ENCODE measurements at regions not wholly inside any gene's neighbourhood (a gene's known extent, or its start where the extent isn't known, plus 50 kb on each side); places are given as distances from the start of the nearest gene placed in this dataset.
"Not testable (repeated sequence)": the region's sequence is repeated elsewhere in the genome, so short reads cannot be mapped to it uniquely, and the experiment has no call there.

DNA sequence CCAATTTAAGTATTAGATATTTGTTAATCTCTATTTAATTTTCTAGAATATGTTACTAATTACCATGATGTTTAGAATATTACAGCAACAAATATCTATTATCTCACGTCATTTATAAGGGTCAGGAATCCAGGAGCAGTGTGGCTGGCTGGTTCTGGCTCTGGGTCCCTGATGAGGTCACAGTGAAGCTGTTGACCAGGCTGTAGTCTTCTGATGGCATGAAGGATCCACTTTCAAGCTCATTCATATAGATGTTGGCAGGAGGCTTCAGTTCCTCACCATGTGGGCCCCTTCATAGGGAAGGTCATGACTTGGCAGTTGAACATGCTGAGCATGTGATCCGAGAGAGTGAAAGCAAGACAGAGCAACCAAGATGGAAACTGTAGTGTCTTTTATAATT, 375.6 kb downstream of the ATP23 start:
- no peak for DNase-seq

- no peak for DNase-seq
Measured at GRCh38 chr12:58321414-58321813, 380.0 kb downstream of the ATP23 start.

DNA sequence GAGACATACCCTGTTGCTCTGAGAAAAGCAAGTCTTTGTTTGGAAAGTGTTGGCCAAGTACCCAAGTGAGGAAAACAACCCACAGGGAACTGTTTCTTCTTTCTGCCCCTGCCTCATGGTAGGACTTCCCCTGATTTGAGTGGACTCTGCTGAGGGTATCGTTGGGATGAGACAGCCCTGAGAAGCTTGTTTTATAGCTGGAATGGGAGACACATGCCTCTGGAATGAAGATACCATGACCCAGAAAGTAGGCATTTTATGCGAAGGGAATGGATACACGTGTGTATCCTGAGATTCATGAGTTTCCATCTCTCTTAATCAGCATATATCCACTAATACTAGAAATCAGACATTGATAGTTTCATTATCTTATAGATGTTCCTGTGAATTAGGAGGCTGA, 382.3 kb downstream of the ATP23 start:
- DNase-seq, result no peak

GRCh38 chr12:58325561-58325960, 384.2 kb downstream of the ATP23 start:
- DNase-seq, result no peak

DNA sequence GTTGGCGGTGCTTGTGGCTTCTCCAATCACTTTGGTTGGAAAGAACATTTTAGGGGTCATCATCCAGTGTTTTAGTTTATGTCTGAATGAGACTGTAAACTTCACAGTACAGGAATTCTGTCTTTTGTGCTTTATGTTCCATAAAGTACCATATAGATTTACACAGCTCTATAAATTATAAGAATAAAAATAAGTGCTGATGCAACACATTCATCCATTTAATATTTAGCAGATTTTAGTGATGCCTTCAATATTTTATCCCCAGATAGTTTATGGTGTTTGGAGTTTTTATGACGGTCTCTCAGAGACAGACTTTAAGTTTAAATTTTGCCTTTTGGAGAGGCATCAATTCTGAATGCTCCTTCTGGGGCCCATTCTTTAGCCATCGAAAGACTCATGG, 385.2 kb downstream of the ATP23 start:
- DNase-seq, result no peak

- not testable (repeated sequence) for DNase-seq
Measured at GRCh38 chr12:58336581-58337242, 395.3 kb downstream of the ATP23 start.

DNA sequence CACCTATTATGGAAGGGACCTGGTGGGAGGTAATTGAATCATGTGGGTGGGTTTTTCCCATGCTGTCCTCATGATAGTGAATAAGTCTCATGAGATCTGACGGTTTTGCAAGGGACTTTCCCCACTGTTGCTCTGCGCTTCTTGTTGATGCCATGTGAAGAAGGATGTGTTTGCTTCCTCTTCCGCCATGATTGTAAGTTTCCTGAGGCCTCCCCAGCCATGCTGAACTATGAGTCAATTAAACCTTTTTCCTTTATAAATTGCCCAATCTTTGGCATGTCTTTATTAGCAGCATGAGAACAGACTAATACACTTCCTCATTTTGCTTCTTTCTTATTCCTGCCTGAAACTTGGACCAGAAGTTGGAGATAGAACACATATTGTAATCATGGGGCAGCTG, 396.2 kb downstream of the ATP23 start:
- not testable (repeated sequence) for DNase-seq

DNA sequence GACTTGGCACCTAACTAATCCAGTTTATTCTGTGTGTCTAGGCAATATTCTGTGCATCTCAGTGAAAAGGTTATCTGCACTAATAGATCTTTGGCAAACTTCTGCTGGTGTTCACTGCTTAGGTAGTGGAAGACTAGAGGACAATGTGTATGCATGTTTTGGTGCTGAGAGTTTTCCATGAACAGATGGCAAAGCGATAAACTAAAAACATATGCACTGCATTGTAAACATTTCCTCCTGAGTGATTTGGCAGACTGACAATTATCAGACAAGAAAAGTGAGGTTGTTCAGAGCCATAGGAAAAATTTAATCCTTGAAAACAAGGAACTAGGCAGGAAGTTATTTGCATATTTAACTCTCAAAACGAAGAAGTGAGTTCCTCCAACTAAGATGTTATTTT, 400.4 kb downstream of the ATP23 start:
- DNase-seq, result no peak

DNA sequence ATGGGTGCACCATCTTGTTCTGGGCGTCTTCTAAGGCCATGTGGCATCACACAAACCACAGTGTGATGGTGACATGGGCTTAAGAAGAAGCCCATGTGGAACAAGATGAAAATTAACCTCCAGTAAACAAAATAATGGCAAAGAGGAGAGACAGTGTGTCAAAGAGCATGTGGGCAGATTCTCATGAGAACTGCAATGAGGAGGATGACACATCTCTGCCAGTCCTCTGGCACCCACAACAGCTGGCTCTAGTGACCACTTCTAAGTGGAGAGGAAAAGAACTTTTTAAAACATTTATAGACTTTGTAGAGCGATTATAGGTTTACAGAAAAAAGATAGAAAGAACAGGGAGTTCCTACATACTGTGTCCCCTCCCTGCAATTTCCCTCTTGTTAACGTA, 401.4 kb downstream of the ATP23 start:
- no peak for DNase-seq

- DNase-seq, result peak; percentile 15
Measured at GRCh38 chr12:58346032-58346632, 404.8 kb downstream of the ATP23 start.

- no peak for DNase-seq
Measured at GRCh38 chr12:58347188-58347587, 405.8 kb downstream of the ATP23 start.

DNA sequence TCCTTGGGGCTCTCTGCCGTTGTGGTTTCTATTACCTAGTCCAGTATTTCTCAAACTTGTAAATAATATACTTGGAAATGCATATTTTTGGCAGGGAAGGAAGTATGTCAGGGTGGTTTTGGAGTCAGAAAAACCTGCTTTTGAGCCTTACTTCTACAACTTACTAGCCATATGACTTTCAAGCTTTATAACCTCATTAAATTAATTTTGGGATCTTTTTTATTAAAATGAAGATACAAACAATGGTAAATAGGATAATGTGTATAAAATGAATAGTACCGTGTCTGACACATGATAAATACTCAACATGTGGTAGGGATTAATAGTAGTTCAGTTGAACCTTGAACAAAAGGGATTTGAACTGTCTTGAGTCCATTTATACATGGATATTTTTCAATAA, 406.3 kb downstream of the ATP23 start:
- no peak for DNase-seq

DNA sequence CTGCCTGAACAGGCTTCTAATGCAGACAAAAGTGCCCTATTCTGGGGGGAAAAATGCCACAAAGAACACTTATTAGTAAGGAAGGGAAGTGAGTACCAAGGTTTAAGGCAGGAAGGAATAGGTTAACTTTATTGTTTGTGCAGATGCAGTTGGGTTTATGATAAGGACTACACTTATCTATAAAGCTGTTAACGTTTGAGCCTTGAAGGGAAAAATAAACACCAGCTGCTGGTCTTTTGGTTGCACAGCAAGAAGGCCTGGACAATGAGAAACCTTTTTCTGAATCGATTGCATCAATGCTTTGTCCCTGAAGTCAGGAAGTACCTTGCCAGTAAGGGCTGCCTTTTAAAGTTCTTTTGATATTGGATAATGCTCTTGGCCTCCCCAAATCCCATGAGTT, 407.8 kb downstream of the ATP23 start:
- no peak for DNase-seq

DNA sequence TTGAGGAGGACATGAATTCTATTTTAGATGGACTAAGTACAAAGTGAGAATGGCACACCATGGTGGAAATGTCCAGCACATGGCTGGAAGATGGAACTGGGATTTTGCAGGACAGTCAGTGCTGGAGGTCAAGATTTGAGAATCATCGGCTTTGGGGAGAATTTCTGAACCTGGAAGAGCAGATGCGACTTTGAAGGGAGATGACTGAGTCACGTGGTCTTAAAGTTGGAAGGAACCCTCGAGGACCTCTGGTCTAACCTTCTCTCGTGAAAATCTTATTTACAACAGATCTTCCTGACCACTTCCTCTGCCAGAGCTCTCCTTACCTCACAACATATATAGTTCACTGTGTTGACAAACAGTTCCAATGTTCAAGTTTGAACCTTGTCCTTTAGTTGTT, 415.4 kb downstream of the ATP23 start:
- no peak for DNase-seq

DNA sequence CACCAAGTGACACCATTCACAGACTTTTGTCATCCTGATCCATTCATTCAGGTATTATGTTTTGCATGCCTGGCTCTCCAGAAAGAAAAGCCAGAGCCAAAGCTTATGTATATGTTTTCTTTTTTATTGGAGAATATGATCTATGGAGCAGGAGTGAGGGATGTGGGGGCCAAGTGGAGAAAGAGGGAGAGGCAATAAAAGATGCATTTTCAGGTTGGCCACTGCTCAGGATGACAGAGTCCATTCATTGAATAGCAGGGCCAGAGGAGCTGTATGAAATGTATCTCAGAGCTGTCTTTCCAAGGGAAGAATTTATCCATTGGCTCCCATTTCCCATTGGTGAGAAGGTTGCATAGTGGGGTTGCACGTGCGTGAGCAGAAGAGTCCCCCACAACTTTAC, 416.1 kb downstream of the ATP23 start:
- no peak for DNase-seq

DNA sequence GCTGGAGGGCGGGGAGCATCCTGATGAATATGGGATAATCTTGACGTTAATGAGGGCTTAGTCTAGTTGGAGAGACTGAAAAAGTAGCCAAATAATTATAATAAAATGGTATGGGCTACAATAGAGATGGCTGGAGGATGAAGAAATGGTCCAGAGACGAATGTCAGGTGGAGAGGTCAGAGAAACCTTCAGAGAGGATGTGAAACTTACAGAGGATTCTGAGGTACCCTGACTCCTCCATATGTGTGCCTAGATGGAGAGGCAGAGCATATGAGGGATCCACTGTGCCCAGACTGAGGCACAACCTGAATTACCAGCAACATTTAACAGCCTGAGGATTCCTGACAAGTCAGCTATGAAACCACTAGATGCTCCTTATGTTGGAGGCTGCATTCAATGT, 417.0 kb downstream of the ATP23 start:
- no peak for DNase-seq

DNA sequence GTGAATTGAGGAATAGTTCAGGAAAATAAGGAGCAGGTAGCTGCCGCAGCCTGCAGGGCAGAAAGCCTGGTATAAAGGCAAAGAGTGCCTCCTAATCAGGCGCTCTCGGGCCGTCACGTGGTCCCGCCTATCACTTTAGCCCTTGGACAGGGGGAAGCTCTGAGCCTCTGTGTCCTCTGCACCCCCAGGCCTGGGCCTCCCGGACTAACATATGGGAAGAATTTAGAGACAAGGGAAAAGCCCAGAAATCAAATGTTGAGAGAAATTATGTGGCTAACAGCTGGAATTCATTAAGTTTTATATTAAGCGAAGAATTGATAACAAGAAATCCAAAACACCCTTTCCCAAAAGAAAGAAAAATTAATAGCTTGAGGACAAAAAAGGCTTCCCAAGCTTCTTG, 417.7 kb downstream of the ATP23 start:
- no peak for DNase-seq

DNA sequence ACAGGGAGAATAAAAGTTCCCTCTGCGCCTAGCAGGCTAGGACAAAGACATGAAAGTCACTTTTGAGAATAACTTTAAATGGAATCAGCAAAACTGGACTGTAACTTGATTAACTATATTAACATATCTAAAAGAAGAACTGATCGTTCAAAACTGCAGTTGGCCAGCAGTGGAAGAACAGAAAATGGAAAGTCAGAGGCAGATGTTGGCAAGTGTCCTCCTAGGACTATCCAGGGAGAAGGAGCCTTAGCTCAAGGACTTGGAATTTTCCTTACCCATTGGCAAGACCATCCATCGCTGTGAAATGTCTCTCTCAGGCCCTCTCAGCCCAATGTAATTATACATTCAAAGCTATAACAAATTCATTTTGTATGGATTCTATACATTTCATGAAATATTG, 419.7 kb downstream of the ATP23 start:
- no peak for DNase-seq

DNA sequence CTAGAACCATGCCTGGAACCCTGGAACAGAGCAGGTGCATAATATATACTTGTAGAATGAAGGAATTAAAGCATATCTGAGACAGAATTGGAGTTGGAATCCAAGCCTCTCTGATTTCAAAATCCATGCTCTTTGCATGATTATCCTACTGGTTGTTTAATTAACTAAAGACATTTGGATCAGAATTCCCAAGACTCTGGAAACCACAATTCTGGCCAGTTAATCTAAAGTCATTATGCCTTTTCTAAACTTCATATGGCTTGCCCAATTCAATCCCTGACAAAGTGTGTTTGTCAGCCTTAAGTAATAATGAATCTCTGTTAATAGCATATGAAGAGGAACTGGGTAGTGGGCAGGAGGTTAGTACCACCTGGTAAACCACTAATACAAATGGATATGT, 422.6 kb downstream of the ATP23 start:
- DNase-seq, result no peak

GRCh38 chr12:58364389-58365086, 423.2 kb downstream of the ATP23 start:
- no peak for DNase-seq

- DNase-seq, result no peak
Measured at GRCh38 chr12:58365087-58365390, 423.7 kb downstream of the ATP23 start.

DNA sequence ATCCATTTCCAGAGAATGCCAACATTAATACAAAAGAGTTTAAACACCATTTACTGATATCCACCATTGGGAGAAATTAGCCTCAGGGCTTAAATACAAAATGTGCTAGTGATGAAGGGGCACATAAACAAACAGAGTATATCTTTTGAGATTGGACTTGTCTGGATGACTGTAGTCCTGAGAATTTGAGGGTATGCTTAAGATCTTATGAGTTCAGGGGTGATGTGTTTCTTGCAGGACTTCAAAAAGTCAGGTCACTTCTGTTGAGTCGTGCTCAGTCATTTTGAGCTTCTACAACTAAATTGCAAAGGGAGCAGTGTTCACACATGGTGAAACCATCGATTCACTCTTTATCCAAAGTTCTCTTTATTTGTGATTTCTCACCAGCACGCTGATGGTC, 425.7 kb downstream of the ATP23 start:
- DNase-seq, result no peak

DNA sequence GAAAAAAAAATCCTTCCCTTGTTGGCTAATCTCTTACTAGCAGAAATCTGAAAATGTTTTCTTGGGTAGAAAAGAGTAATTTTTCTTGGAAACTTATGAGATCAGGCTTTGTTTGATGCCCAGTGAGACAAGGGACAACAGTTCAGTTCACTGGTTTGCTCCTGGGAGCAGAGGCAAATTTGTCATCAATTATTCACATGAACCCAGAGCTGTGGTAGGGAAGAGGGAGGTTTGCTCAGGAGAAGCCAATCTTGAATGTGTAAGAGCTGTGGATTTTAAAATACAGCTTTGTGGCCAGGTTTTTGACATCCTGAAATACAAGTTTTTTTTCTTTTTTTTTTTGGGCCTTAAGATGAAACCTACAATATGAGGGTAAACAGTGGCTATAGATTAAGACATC, 426.6 kb downstream of the ATP23 start:
- DNase-seq, result no peak

DNA sequence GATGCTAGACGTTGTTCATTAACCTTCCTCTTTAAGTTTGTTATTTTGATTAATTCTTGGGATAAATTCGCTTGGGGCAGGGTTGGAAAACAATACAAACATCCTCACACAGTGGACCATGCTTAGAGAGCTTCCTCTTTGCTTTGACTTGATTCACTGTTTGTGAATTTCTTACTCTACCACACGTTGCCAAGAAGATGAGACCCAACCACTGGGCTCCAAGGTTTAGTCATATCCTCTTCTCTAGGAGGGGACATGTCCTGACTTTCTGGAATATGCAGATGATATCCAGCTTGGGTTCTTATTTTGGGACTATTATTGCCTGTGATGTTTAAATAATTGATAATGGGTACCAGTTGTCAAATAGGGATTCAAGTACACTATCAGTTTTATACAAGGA, 428.2 kb downstream of the ATP23 start:
- no peak for DNase-seq

- DNase-seq, result no peak
Measured at GRCh38 chr12:58372298-58372697, 430.9 kb downstream of the ATP23 start.

Measured in NCI-H2227 treated with DMSO at 0.1 percent for 48 hours (cell line).